HepG2 (cell line): ENCODE measurements at regions not wholly inside any gene's neighbourhood (a gene's known extent, or its start where the extent isn't known, plus 50 kb on each side); places are given as distances from the start of the nearest gene placed in this dataset.
A peak's percentile ranks its signal among the peaks of the same experiment; 100 is the strongest.

Experiments used
- FOXA1 ChIP-seq, 2 experiments: fragments of 450-650 bp in 1 of 2; sonication (generic) in 1 of 2; formaldehyde crosslinking in 1 of 2; IDR thresholded peaks; 2 replicates each; pipeline versions ENCODE4 v1.4.0 to v1.6.1; 2016 to 2020; ENCODE audit warnings: missing genetic modification reagents in 1 of 2
- GATAD1 ChIP-seq: IDR thresholded peaks from 2 replicates; pipeline ENCODE4 v1.6.1; 2016; ENCODE audit warnings: missing genetic modification reagents, missing compliant biosample characterization
- HINFP ChIP-seq: sonication (generic); formaldehyde crosslinking; IDR thresholded peaks from 2 replicates; pipeline ENCODE4 v1.4.0; 2020; ENCODE audit warnings: low read depth, mild to moderate bottlenecking, missing genetic modification reagents
- HNF4A ChIP-seq: sonication (generic); formaldehyde crosslinking; IDR thresholded peaks from 2 replicates; pipeline ENCODE4 v1.4.0; 2020; ENCODE audit warnings: missing genetic modification reagents
- HOXA5 ChIP-seq: sonication (generic); formaldehyde crosslinking; IDR thresholded peaks from 2 replicates; pipeline ENCODE4 v1.4.0; 2020; ENCODE audit warnings: missing genetic modification reagents
- PITX1 ChIP-seq: sonication (generic); formaldehyde crosslinking; IDR thresholded peaks from 2 replicates; pipeline ENCODE4 v1.5.1; 2020; ENCODE audit warnings: mild to moderate bottlenecking, missing genetic modification reagents
- PLSCR1 ChIP-seq: sonication (generic); formaldehyde crosslinking; IDR thresholded peaks from 2 replicates; pipeline ENCODE4 v1.5.0; 2020; ENCODE audit warnings: missing genetic modification reagents, mild to moderate bottlenecking, borderline replicate concordance
- SALL2 ChIP-seq: sonication (generic); formaldehyde crosslinking; IDR thresholded peaks from 2 replicates; pipeline ENCODE4 v1.8.1; 2023; ENCODE audit warnings: mild to moderate bottlenecking, missing genetic modification reagents, inconsistent platforms
- SP2 ChIP-seq: sonication (generic); formaldehyde crosslinking; IDR thresholded peaks from 2 replicates; pipeline ENCODE4 v1.5.1; 2020; ENCODE audit warnings: mild to moderate bottlenecking, missing genetic modification reagents
- USF2 ChIP-seq, 2 experiments: sonication (generic) in 1 of 2; formaldehyde crosslinking in 1 of 2; IDR thresholded peaks; 2 replicates each; pipeline versions ENCODE4 v1.5.1 to v1.6.1; 2011 to 2020; ENCODE audit warnings: borderline replicate concordance in 1 of 2, low read depth in 1 of 2, low read length in 1 of 2, mild to moderate bottlenecking in 1 of 2, missing genetic modification reagents in 1 of 2, moderate library complexity in 1 of 2
- ZKSCAN1 ChIP-seq: fragments of 150-350 bp; IDR thresholded peaks from 2 replicates; pipeline ENCODE4 v1.6.1; 2014; ENCODE audit warnings: low read length
- ZKSCAN8 ChIP-seq: IDR thresholded peaks from 2 replicates; pipeline ENCODE4 v1.6.1; 2016; ENCODE audit warnings: borderline replicate concordance, missing genetic modification reagents, missing compliant biosample characterization
- ZNF251 ChIP-seq: sonication (generic); formaldehyde crosslinking; IDR thresholded peaks from 2 replicates; pipeline ENCODE4 v1.9.0; 2021; ENCODE audit warnings: mild to moderate bottlenecking, missing genetic modification reagents
- ZNF292 ChIP-seq: sonication (generic); formaldehyde crosslinking; IDR thresholded peaks from 2 replicates; pipeline ENCODE4 v1.8.1; 2022; ENCODE audit warnings: mild to moderate bottlenecking, low read depth, missing genetic modification reagents, borderline replicate concordance
- ZNF501 ChIP-seq: sonication (generic); formaldehyde crosslinking; IDR thresholded peaks from 2 replicates; pipeline ENCODE4 v1.5.1; 2020; ENCODE audit warnings: mild to moderate bottlenecking, moderate library complexity, missing genetic modification reagents
- ZNF75D ChIP-seq: sonication (generic); formaldehyde crosslinking; IDR thresholded peaks from 2 replicates; pipeline ENCODE4 v1.8.1; 2023; ENCODE audit warnings: missing genetic modification reagents, mild to moderate bottlenecking, borderline replicate concordance
- TF ChIP-seq, protein P1 (sequence below): sonication (generic); formaldehyde crosslinking; conservative IDR thresholded peaks from 2 replicates; pipeline ENCODE4 v1.4.0; 2020; ENCODE audit warnings: missing genetic modification reagents
- TF ChIP-seq, protein P2 (sequence below): sonication (generic); formaldehyde crosslinking; IDR thresholded peaks from 2 replicates; pipeline ENCODE4 v1.9.0; 2021; ENCODE audit warnings: missing genetic modification reagents, borderline replicate concordance

DNA sequence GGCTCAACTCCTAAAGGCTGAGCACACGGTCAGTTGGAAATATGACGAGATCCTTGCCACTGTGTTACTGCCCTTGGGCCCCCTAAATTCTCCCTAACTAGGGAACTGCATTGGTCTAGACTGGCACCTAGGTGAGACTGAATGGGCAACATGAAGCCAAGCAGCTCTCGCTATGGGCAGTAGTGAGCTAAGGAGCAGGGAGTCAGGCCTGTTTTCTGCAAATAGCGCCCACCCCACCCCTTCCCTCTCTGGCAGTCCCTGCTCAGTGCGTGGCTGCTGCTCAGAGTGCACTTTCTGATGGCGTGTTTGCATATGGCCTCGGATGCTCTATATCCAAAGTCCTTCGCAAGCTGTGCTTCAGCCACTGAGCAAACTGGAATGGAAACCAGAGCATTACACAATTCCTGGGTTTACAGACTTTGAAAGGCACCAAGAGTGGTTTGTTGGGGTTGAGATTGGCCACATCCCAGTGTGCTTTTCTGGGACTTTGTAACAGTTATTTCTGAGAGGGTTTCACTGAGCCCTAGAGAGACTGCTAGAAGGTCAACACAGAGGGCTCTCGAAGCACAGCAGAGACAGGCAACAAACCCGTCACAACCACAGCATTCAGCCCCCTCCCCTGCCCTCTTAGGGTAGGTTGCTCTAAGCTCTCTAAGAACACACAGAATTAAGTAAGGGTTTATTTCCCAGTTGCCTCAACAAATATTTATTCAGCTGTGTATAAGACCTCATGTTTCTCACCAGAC is 419.9 kb downstream of the STK39 start (continued):
- TF ChIP-seq, protein P1, sequence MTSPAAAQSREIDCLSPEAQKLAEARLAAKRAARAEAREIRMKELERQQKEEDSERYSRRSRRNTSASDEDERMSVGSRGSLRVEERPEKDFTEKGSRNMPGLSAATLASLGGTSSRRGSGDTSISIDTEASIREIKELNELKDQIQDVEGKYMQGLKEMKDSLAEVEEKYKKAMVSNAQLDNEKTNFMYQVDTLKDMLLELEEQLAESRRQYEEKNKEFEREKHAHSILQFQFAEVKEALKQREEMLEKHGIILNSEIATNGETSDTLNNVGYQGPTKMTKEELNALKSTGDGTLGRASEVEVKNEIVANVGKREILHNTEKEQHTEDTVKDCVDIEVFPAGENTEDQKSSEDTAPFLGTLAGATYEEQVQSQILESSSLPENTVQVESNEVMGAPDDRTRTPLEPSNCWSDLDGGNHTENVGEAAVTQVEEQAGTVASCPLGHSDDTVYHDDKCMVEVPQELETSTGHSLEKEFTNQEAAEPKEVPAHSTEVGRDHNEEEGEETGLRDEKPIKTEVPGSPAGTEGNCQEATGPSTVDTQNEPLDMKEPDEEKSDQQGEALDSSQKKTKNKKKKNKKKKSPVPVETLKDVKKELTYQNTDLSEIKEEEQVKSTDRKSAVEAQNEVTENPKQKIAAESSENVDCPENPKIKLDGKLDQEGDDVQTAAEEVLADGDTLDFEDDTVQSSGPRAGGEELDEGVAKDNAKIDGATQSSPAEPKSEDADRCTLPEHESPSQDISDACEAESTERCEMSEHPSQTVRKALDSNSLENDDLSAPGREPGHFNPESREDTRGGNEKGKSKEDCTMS (CRISPR knock-in tag), result no peak
- TF ChIP-seq USF2 (IDR thresholded peaks at IDR 0.05; ENCODE audit: low read depth, low read length) (no peak), USF2 (CRISPR knock-in tag; IDR thresholded peaks at IDR 0.05; ENCODE audit: borderline replicate concordance) (no peak; the same call in 1 of the 2 replicates), HOXA5 (peak; percentile 88), ZNF251 (no peak), ZNF501 (CRISPR knock-in tag) (peak; percentile 98), PLSCR1 (CRISPR knock-in tag) (no peak; the same call in 1 of the 2 replicates), FOXA1 (IDR thresholded peaks at IDR 0.05) (peak; percentile 45; the same call in 1 of the 2 replicates), FOXA1 (CRISPR knock-in tag; IDR thresholded peaks at IDR 0.05) (peak; percentile 79), SP2 (CRISPR knock-in tag) (no peak), PITX1 (CRISPR knock-in tag) (peak; percentile 97), HNF4A (CRISPR knock-in tag) (peak; percentile 100), ZNF292 (CRISPR knock-in tag) (peak; percentile 100), ZKSCAN8 (peak; percentile 93), SALL2 (CRISPR knock-in tag) (peak; percentile 79; the same call in 1 of the 2 replicates), GATAD1 (peak; percentile 59; the same call in 1 of the 2 replicates), ZNF75D (CRISPR knock-in tag) (no peak), ZKSCAN1 (peak; percentile 31; the same call in 1 of the 2 replicates), HINFP (peak; percentile 91)
- TF ChIP-seq, protein P2, sequence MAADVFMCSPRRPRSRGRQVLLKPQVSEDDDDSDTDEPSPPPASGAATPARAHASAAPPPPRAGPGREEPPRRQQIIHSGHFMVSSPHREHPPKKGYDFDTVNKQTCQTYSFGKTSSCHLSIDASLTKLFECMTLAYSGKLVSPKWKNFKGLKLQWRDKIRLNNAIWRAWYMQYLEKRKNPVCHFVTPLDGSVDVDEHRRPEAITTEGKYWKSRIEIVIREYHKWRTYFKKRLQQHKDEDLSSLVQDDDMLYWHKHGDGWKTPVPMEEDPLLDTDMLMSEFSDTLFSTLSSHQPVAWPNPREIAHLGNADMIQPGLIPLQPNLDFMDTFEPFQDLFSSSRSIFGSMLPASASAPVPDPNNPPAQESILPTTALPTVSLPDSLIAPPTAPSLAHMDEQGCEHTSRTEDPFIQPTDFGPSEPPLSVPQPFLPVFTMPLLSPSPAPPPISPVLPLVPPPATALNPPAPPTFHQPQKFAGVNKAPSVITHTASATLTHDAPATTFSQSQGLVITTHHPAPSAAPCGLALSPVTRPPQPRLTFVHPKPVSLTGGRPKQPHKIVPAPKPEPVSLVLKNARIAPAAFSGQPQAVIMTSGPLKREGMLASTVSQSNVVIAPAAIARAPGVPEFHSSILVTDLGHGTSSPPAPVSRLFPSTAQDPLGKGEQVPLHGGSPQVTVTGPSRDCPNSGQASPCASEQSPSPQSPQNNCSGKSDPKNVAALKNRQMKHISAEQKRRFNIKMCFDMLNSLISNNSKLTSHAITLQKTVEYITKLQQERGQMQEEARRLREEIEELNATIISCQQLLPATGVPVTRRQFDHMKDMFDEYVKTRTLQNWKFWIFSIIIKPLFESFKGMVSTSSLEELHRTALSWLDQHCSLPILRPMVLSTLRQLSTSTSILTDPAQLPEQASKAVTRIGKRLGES (CRISPR knock-in tag), result peak; percentile 76; the same call in 1 of the 2 replicates
